ENCODE measurements at regions not wholly inside any gene's neighbourhood (a gene's known extent, or its start where the extent isn't known, plus 50 kb on each side); places are given as distances from the start of the nearest gene placed in this dataset.

DNA sequence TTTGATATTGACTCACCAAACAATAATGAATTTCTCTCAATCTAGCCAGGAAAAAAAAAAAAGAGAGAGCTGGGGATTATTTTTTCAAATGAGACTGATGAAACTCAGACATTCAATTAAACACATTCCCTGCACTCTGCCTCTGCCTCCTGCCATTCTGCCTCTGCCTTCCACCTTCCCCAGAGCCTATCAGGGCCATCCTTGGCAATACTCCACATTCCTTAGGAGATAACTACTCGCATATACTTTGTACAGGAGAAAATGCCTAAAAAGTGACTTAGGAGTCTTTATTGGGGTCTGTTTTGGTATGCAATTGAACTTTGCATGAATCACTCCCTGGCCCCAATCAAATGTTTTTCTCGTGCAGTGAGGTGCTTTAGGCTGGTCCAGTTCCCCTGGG is 246.6 kb upstream of the PLET1 start (continued):
- TF ChIP-seq, protein P1, sequence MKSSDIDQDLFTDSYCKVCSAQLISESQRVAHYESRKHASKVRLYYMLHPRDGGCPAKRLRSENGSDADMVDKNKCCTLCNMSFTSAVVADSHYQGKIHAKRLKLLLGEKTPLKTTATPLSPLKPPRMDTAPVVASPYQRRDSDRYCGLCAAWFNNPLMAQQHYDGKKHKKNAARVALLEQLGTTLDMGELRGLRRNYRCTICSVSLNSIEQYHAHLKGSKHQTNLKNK (CRISPR knock-in tag; IDR thresholded peaks at IDR 0.05): no peak
- no peak for TF ChIP-seq ZNF232 (CRISPR knock-in tag; IDR thresholded peaks at IDR 0.05)

DNA sequence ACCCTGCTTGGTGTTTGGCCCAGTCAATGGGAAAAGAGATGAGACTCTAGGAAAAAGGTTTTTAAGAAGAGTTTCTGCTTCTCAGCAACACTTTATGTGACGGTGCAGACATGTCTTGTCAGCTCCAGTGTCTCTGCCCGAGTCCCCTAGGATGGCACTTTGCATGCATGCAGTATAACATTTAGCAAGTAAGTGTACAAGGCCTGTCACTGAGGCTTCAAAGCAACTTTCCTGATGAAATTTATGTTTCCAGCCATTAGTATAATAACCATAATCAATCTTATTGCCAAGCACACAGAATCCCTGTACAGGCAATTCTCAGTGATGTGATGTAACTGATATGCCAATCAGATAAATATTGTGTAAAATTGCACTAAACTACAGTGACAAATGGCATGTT is 248.1 kb upstream of the PLET1 start:
- no peak for TF ChIP-seq IRF2 (CRISPR knock-in tag; IDR thresholded peaks at IDR 0.05; ENCODE audit: borderline replicate concordance, low read depth)
- TF ChIP-seq, protein P2, sequence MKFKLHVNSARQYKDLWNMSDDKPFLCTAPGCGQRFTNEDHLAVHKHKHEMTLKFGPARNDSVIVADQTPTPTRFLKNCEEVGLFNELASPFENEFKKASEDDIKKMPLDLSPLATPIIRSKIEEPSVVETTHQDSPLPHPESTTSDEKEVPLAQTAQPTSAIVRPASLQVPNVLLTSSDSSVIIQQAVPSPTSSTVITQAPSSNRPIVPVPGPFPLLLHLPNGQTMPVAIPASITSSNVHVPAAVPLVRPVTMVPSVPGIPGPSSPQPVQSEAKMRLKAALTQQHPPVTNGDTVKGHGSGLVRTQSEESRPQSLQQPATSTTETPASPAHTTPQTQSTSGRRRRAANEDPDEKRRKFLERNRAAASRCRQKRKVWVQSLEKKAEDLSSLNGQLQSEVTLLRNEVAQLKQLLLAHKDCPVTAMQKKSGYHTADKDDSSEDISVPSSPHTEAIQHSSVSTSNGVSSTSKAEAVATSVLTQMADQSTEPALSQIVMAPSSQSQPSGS (CRISPR knock-in tag; IDR thresholded peaks at IDR 0.05; ENCODE audit: borderline replicate concordance, low read depth): no peak
- no peaks in the 10 kb centered on the region for H3K36me3 Mint-ChIP-seq

DNA sequence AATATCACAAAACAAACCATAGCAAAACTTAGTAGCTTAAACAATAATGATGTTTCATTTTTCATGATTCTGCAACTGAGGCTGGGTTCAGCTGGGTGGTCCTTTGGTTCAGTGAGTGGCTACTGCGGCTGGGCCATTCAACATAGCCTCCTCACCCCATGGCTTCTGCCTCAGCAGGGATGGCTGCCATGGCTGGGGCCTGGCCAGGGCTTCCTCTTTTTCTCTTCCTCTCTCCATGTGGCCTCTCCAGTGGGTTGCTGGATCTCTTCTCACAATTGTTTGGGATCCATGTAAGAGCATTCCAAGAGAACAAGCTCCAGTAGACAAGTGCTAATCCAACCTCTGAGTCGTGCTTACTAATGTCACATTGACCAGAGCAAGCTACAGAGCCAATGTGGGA is 248.6 kb upstream of the PLET1 start:
- ATAC-seq (no peak), DNase-seq (ENCODE audit: low spot score) (no peak)
- POLR2A ChIA-PET: no interaction called here
- Mint-ChIP-seq H3K27ac (no peak overlapping the region), H3K27me3 (ENCODE audit: low read depth) (no peaks in the 10 kb centered on the region), H3K4me3 (no peak overlapping the region), H3K9me3 (no peaks in the 10 kb centered on the region), H3K4me1 (no peaks in the 10 kb centered on the region), H3K36me3 (no peaks in the 10 kb centered on the region)
- TF ChIP-seq, protein P3, sequence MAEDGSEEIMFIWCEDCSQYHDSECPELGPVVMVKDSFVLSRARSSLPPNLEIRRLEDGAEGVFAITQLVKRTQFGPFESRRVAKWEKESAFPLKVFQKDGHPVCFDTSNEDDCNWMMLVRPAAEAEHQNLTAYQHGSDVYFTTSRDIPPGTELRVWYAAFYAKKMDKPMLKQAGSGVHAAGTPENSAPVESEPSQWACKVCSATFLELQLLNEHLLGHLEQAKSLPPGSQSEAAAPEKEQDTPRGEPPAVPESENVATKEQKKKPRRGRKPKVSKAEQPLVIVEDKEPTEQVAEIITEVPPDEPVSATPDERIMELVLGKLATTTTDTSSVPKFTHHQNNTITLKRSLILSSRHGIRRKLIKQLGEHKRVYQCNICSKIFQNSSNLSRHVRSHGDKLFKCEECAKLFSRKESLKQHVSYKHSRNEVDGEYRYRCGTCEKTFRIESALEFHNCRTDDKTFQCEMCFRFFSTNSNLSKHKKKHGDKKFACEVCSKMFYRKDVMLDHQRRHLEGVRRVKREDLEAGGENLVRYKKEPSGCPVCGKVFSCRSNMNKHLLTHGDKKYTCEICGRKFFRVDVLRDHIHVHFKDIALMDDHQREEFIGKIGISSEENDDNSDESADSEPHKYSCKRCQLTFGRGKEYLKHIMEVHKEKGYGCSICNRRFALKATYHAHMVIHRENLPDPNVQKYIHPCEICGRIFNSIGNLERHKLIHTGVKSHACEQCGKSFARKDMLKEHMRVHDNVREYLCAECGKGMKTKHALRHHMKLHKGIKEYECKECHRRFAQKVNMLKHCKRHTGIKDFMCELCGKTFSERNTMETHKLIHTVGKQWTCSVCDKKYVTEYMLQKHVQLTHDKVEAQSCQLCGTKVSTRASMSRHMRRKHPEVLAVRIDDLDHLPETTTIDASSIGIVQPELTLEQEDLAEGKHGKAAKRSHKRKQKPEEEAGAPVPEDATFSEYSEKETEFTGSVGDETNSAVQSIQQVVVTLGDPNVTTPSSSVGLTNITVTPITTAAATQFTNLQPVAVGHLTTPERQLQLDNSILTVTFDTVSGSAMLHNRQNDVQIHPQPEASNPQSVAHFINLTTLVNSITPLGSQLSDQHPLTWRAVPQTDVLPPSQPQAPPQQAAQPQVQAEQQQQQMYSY (CRISPR knock-in tag; IDR thresholded peaks at IDR 0.05): no peak
- TF ChIP-seq FOXP1 (CRISPR knock-in tag; IDR thresholded peaks at IDR 0.05; ENCODE audit: borderline replicate concordance) (no peak), ZBTB21 (CRISPR knock-in tag; IDR thresholded peaks at IDR 0.05; ENCODE audit: borderline replicate concordance) (no peak), JAZF1 (CRISPR knock-in tag; IDR thresholded peaks at IDR 0.05) (no peak), SP1 (CRISPR knock-in tag; conservative IDR thresholded peaks at IDR 0.05) (no peak), OVOL2 (CRISPR knock-in tag; IDR thresholded peaks at IDR 0.05; ENCODE audit: borderline replicate concordance) (no peak), MXD4 (CRISPR knock-in tag; IDR thresholded peaks at IDR 0.05; ENCODE audit: borderline replicate concordance) (no peak), CREM (CRISPR knock-in tag; IDR thresholded peaks at IDR 0.05) (no peak)
- TF ChIP-seq, protein P4, sequence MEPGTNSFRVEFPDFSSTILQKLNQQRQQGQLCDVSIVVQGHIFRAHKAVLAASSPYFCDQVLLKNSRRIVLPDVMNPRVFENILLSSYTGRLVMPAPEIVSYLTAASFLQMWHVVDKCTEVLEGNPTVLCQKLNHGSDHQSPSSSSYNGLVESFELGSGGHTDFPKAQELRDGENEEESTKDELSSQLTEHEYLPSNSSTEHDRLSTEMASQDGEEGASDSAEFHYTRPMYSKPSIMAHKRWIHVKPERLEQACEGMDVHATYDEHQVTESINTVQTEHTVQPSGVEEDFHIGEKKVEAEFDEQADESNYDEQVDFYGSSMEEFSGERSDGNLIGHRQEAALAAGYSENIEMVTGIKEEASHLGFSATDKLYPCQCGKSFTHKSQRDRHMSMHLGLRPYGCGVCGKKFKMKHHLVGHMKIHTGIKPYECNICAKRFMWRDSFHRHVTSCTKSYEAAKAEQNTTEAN (CRISPR knock-in tag; IDR thresholded peaks at IDR 0.05): no peak
- TF ChIP-seq, protein P5, sequence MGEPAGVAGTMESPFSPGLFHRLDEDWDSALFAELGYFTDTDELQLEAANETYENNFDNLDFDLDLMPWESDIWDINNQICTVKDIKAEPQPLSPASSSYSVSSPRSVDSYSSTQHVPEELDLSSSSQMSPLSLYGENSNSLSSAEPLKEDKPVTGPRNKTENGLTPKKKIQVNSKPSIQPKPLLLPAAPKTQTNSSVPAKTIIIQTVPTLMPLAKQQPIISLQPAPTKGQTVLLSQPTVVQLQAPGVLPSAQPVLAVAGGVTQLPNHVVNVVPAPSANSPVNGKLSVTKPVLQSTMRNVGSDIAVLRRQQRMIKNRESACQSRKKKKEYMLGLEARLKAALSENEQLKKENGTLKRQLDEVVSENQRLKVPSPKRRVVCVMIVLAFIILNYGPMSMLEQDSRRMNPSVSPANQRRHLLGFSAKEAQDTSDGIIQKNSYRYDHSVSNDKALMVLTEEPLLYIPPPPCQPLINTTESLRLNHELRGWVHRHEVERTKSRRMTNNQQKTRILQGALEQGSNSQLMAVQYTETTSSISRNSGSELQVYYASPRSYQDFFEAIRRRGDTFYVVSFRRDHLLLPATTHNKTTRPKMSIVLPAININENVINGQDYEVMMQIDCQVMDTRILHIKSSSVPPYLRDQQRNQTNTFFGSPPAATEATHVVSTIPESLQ (CRISPR knock-in tag; IDR thresholded peaks at IDR 0.05): no peak
- CTCF ChIA-PET: no interaction called here

More for the DNA sequence above, 248.1 kb upstream of the PLET1 start:
- Mint-ChIP-seq H3K4me1 (no peaks in the 10 kb centered on the region), H3K27ac (no peak overlapping the region), H3K4me3 (no peak overlapping the region), H3K9me3 (no peaks in the 10 kb centered on the region), H3K27me3 (ENCODE audit: low read depth) (no peaks in the 10 kb centered on the region)
- CTCF ChIA-PET: no interaction called here
- no peak for ATAC-seq
- POLR2A ChIA-PET: no interaction called here
- no peak for DNase-seq (ENCODE audit: low spot score)

Measured in WTC11 (cell line).